Activated naive CD8-positive, alpha-beta T cell treated with anti-CD3 and anti-CD28 coated beads for 36 hours (primary cell): ENCODE measurements at regions not wholly inside any gene's neighbourhood (a gene's known extent, or its start where the extent isn't known, plus 50 kb on each side); places are given as distances from the start of the nearest gene placed in this dataset.

Experiments
- DNase-seq: peaks from one replicate; pipeline ENCODE4 v3.0.0; 2021
- H3K27ac Mint-ChIP-seq: one replicate; pipeline ENCODE4 v1.8.0; 2022; ENCODE audit warnings: mild to moderate bottlenecking, moderate library complexity, mixed read lengths
- H3K27me3 Mint-ChIP-seq: one replicate; pipeline ENCODE4 v1.8.0; 2022; ENCODE audit warnings: mild to moderate bottlenecking, mixed read lengths
- H3K36me3 Mint-ChIP-seq: one replicate; pipeline ENCODE4 v1.8.0; 2021; ENCODE audit warnings: mild to moderate bottlenecking, mixed read lengths
- H3K4me1 Mint-ChIP-seq: one replicate; pipeline ENCODE4 v1.8.0; 2021; ENCODE audit warnings: mixed read lengths
- H3K4me3 Mint-ChIP-seq: one replicate; pipeline ENCODE4 v1.8.0; 2022; ENCODE audit warnings: mild to moderate bottlenecking, moderate library complexity, mixed read lengths
- H3K9me3 Mint-ChIP-seq: one replicate; pipeline ENCODE4 v1.8.0; 2022; ENCODE audit warnings: mixed read lengths

GRCh38 chr16:86816930-86817625, 238.7 kb downstream of the FOXL1 start:
- Mint-ChIP-seq H3K27me3 (peaks cover 12% of the 10 kb centered on the region), H3K9me3 (no peaks in the 10 kb centered on the region), H3K4me3 (no peak overlapping the region), H3K27ac (no peak overlapping the region), H3K36me3 (no peaks in the 10 kb centered on the region), H3K4me1 (no peaks in the 10 kb centered on the region)
- no peak for DNase-seq

- Mint-ChIP-seq H3K4me3 (no peak overlapping the region), H3K4me1 (no peaks in the 10 kb centered on the region), H3K27ac (no peak overlapping the region), H3K9me3 (no peaks in the 10 kb centered on the region), H3K27me3 (peaks cover 27% of the 10 kb centered on the region), H3K36me3 (no peaks in the 10 kb centered on the region)
- no peak for DNase-seq
Measured at GRCh38 chr16:86818671-86819532, 240.6 kb downstream of the FOXL1 start.

GRCh38 chr16:86819533-86819892, 241.2 kb downstream of the FOXL1 start:
- Mint-ChIP-seq H3K9me3 (no peaks in the 10 kb centered on the region), H3K4me1 (no peaks in the 10 kb centered on the region), H3K27ac (no peak overlapping the region), H3K27me3 (peaks cover 27% of the 10 kb centered on the region), H3K4me3 (no peak overlapping the region), H3K36me3 (no peaks in the 10 kb centered on the region)
- no peak for DNase-seq

DNA sequence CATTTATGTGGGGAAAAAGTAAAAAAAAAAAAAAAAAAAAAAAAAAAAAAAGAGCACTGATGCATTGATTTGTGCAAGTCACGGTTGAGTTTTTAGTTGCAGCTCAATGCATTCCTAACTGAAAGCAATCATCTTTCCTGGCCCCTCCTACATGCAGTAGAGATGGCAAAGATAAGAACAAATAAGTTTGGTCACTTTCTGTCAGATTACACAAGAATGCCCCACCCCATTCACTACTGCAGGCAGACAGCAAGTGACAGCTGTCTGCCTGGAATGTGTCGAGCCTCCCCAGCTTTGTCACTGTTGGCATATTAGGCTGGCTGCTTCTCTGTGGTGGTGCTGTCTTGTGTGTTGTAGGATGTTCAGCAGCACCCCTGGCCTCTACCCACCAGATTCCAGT, 243.5 kb downstream of the FOXL1 start:
- no peaks in the 10 kb centered on the region for H3K36me3 Mint-ChIP-seq
- H3K27me3 Mint-ChIP-seq: peaks cover 47% of the 10 kb centered on the region
- no peaks in the 10 kb centered on the region for H3K4me1 Mint-ChIP-seq
- H3K27ac Mint-ChIP-seq: no peak overlapping the region
- no peak overlapping the region for H3K4me3 Mint-ChIP-seq
- DNase-seq: no peak
- H3K9me3 Mint-ChIP-seq: no peaks in the 10 kb centered on the region

- Mint-ChIP-seq H3K27ac (no peak overlapping the region), H3K4me3 (no peak overlapping the region), H3K27me3 (peaks cover 55% of the 10 kb centered on the region)
Measured at GRCh38 chr16:86823125-86823524, 244.8 kb downstream of the FOXL1 start.

GRCh38 chr16:86823888-86824671, 245.7 kb downstream of the FOXL1 start:
- DNase-seq: no peak
- Mint-ChIP-seq H3K27ac (no peak overlapping the region), H3K27me3 (peaks cover 55% of the 10 kb centered on the region), H3K36me3 (no peaks in the 10 kb centered on the region), H3K4me3 (no peak overlapping the region), H3K9me3 (no peaks in the 10 kb centered on the region), H3K4me1 (no peaks in the 10 kb centered on the region)

More at GRCh38 chr16:86823125-86823524, 244.8 kb downstream of the FOXL1 start:
- no peaks in the 10 kb centered on the region for H3K36me3 Mint-ChIP-seq
- no peaks in the 10 kb centered on the region for H3K9me3 Mint-ChIP-seq
- DNase-seq: no peak
- no peaks in the 10 kb centered on the region for H3K4me1 Mint-ChIP-seq

- H3K9me3 Mint-ChIP-seq: no peaks in the 10 kb centered on the region
- no peak for DNase-seq
- H3K27me3 Mint-ChIP-seq: peaks cover 54% of the 10 kb centered on the region
- no peaks in the 10 kb centered on the region for H3K4me1 Mint-ChIP-seq
- H3K27ac Mint-ChIP-seq: no peak overlapping the region
- H3K36me3 Mint-ChIP-seq: no peaks in the 10 kb centered on the region
- H3K4me3 Mint-ChIP-seq: no peak overlapping the region
Measured at GRCh38 chr16:86824751-86825296, 246.5 kb downstream of the FOXL1 start.

GRCh38 chr16:86825631-86826030, 247.3 kb downstream of the FOXL1 start:
- Mint-ChIP-seq H3K4me3 (no peak overlapping the region), H3K36me3 (no peaks in the 10 kb centered on the region), H3K27me3 (peaks cover 56% of the 10 kb centered on the region), H3K4me1 (no peaks in the 10 kb centered on the region), H3K27ac (no peak overlapping the region), H3K9me3 (no peaks in the 10 kb centered on the region)
- DNase-seq: no peak

DNA sequence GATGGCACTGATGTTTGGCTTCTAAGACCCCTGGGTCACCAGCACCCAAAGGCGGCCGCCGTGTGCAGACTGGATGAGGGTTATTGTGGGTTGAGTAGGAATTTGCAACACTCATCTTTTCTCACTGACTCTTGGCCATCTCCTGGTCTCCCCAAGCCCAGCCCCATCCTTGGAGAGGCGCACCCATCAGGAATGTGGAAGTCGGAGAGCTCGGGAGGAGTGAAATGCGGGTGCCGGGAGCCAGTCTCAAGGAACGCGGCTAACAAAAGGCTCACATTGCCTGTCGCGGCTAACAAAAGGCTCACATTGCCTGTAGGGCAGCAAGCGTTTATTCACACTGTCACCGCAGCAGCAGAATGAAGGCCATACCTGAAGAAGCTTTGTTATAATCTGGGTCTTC, 248.6 kb downstream of the FOXL1 start:
- no peaks in the 10 kb centered on the region for H3K9me3 Mint-ChIP-seq
- H3K27me3 Mint-ChIP-seq: peaks cover 59% of the 10 kb centered on the region

GRCh38 chr16:86827521-86827920, 249.2 kb downstream of the FOXL1 start:
- H3K27me3 Mint-ChIP-seq: peaks cover 54% of the 10 kb centered on the region
- no peaks in the 10 kb centered on the region for H3K9me3 Mint-ChIP-seq
- DNase-seq: no peak
- H3K27ac Mint-ChIP-seq: no peak overlapping the region
- H3K4me3 Mint-ChIP-seq: no peak overlapping the region
- H3K4me1 Mint-ChIP-seq: no peaks in the 10 kb centered on the region
- H3K36me3 Mint-ChIP-seq: no peaks in the 10 kb centered on the region

More for the DNA sequence above, 248.6 kb downstream of the FOXL1 start:
- Mint-ChIP-seq H3K27ac (no peak overlapping the region), H3K36me3 (no peaks in the 10 kb centered on the region), H3K4me1 (no peaks in the 10 kb centered on the region), H3K4me3 (no peak overlapping the region)
- no peak for DNase-seq

DNA sequence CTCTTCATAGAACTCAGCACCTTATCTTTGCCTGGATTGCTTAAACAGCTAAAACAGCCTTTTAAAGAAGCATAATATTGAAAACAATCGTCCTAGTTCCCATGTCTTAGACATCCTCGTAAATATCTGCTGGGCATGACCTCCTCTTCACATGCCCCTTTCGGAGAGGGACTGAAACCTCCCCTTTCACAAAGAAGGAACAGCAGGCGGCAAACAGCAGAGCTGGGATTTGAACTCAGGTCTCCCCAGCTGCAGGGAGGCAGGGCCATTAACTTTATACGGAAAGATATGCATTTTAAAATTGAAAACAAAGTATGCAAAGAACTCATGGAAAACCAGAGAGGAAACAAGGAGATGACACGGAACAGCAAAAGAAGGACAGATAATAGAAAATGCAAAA, 249.9 kb downstream of the FOXL1 start:
- H3K4me3 Mint-ChIP-seq: no peak overlapping the region
- no peak overlapping the region for H3K27ac Mint-ChIP-seq
- no peaks in the 10 kb centered on the region for H3K36me3 Mint-ChIP-seq
- peaks cover 47% of the 10 kb centered on the region for H3K27me3 Mint-ChIP-seq
- no peak for DNase-seq
- H3K4me1 Mint-ChIP-seq: no peaks in the 10 kb centered on the region
- H3K9me3 Mint-ChIP-seq: no peaks in the 10 kb centered on the region

DNA sequence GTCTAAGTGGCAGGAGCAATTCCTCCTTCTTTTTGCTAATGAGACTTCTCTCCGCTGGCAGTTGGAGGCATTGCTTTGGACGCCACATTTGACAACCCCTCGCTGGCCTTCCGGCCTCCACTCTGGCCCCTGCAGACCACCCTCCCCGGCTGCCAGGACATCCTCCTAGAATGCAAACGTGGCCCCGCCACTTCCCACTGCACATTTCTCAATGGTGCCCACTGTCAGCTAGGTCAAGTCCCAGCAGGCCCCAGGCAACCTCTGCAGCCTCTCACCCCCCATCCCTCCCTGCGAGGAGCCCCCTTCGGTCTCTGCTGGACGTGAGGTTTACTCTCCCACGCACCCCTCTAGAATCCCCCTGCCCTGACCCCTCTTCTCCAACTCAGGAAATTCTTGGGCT, 250.3 kb downstream of the FOXL1 start:
- Mint-ChIP-seq H3K36me3 (no peaks in the 10 kb centered on the region), H3K27me3 (peaks cover 44% of the 10 kb centered on the region), H3K4me3 (no peak overlapping the region), H3K27ac (no peak overlapping the region), H3K4me1 (no peaks in the 10 kb centered on the region), H3K9me3 (no peaks in the 10 kb centered on the region)
- DNase-seq: no peak

GRCh38 chr16:86831366-86831765, 253.0 kb downstream of the FOXL1 start:
- Mint-ChIP-seq H3K4me1 (no peaks in the 10 kb centered on the region), H3K27ac (no peak overlapping the region)

GRCh38 chr16:86833136-86833535, 254.8 kb downstream of the FOXL1 start:
- Mint-ChIP-seq H3K4me1 (no peaks in the 10 kb centered on the region), H3K4me3 (no peak overlapping the region), H3K36me3 (no peaks in the 10 kb centered on the region), H3K27me3 (peaks cover 19% of the 10 kb centered on the region), H3K9me3 (no peaks in the 10 kb centered on the region), H3K27ac (no peak overlapping the region)
- no peak for DNase-seq

More at GRCh38 chr16:86831366-86831765, 253.0 kb downstream of the FOXL1 start:
- no peaks in the 10 kb centered on the region for H3K9me3 Mint-ChIP-seq
- no peak overlapping the region for H3K4me3 Mint-ChIP-seq
- H3K27me3 Mint-ChIP-seq: peaks cover 32% of the 10 kb centered on the region
- DNase-seq: no peak
- no peaks in the 10 kb centered on the region for H3K36me3 Mint-ChIP-seq

GRCh38 chr16:86834451-86835035, 256.2 kb downstream of the FOXL1 start:
- H3K27me3 Mint-ChIP-seq: peaks cover 8% of the 10 kb centered on the region
- H3K9me3 Mint-ChIP-seq: no peaks in the 10 kb centered on the region
- H3K27ac Mint-ChIP-seq: no peak overlapping the region
- H3K4me1 Mint-ChIP-seq: no peaks in the 10 kb centered on the region
- H3K36me3 Mint-ChIP-seq: no peaks in the 10 kb centered on the region
- no peak overlapping the region for H3K4me3 Mint-ChIP-seq
- no peak for DNase-seq
